Right cardiac atrium (tissue), 5 donors: ENCODE measurements at regions not wholly inside any gene's neighbourhood (a gene's known extent, or its start where the extent isn't known, plus 50 kb on each side); places are given as distances from the start of the nearest gene placed in this dataset.

Experiments used
- ATAC-seq, 2 donors: fragments of 200-7000 bp; cut with Tn5 transposase; one replicate each; pipeline versions ENCODE4 v1.8.0 to v1.9.1; 2020; ENCODE audit warnings: moderate library complexity in 2 of 2, mild to moderate bottlenecking in 1 of 2
- DNase-seq, 3 donors: peaks; one replicate each; pipeline ENCODE4 v3.0.0-alpha.2; 2020
- H3K27ac ChIP-seq: one replicate; pipeline ENCODE4 v1.5.1; 2013; ENCODE audit warnings: mild to moderate bottlenecking, low read length, control low read depth, moderate library complexity
- H3K27me3 ChIP-seq: one replicate; pipeline ENCODE4 v1.6.1; 2013; ENCODE audit not compliant: control insufficient read depth, insufficient read depth
- H3K4me1 ChIP-seq: one replicate; pipeline ENCODE4 v1.6.1; 2013; ENCODE audit warnings: low read length; ENCODE audit not compliant: control insufficient read depth, insufficient read depth
- H3K4me3 ChIP-seq: one replicate; pipeline ENCODE4 v1.5.1; 2013; ENCODE audit warnings: low read length, control low read depth
- H3K9me3 ChIP-seq: one replicate; pipeline ENCODE4 v1.6.1; 2013; ENCODE audit warnings: low read length; ENCODE audit not compliant: control insufficient read depth
- WGBS: extraction: QIAGEN DNeasy Blood & Tissue Kit; methylation state at CpG from one replicate; pipeline ENCODE4 v1.1.7; 2013; 5-methylcytosine and 5-hydroxymethylcytosine counted together
- intact Hi-C, 4 donors: fragments of 100-400 bp; cut with DNase I; formaldehyde crosslinking; loops; one replicate each; pipeline versions ENCODE4 v1.11.0 to v1.14.0; 2022 to 2023
- donor health status: healthy with polysubstance abuse.
- donor health status: DM: no; HTN: yes; CAD: no.
- donor health status: DM: no; HTN: no; CAD: no.
- donor health status: DM: no; HTN: yes; CAD: no; lungs with severe emphysema.
- donor health status: DM: yes; HTN: yes; CAD: no.

GRCh38 chr5:174324680-174325079, 279.2 kb downstream of the NSG2 start:
- Histone ChIP-seq H3K9me3 (no peaks in the 10 kb centered on the region), H3K4me3 (no peak overlapping the region), H3K27ac (no peak overlapping the region), H3K4me1 (no peaks in the 10 kb centered on the region), H3K27me3 (no peaks in the 10 kb centered on the region)
- 59% methylated on average over 3 of the region's 3 CpGs for WGBS
- ATAC-seq (no peak), DNase-seq (no peak)
- intact Hi-C loops = loop anchor here in 1 of 4 donors (10.0 kb wide), 1 partner anchor 470 kb away; no protein-coding TSS in a partner anchor

GRCh38 chr5:174325431-174325830, 279.9 kb downstream of the NSG2 start:
- Histone ChIP-seq H3K4me3 (no peak overlapping the region), H3K27ac (no peak overlapping the region), H3K27me3 (no peaks in the 10 kb centered on the region), H3K9me3 (no peaks in the 10 kb centered on the region), H3K4me1 (no peaks in the 10 kb centered on the region)
- WGBS = 69% methylated on average over 7 of the region's 7 CpGs
- intact Hi-C loops = loop anchor here in 1 of 4 donors (10.0 kb wide), 1 partner anchor 469 kb away; no protein-coding TSS in a partner anchor
- DNase-seq = no peak
- ATAC-seq = no peak

- DNase-seq (no peak), ATAC-seq (no peak)
- intact Hi-C loops = loop anchor here in 1 of 4 donors (10.0 kb wide), 1 partner anchor 469 kb away; no protein-coding TSS in a partner anchor
Measured at GRCh38 chr5:174325961-174326360, 280.5 kb downstream of the NSG2 start.

GRCh38 chr5:174326372-174326771, 280.9 kb downstream of the NSG2 start:
- intact Hi-C loops = loop anchor here in 1 of 4 donors (10.0 kb wide), 1 partner anchor 468 kb away; no protein-coding TSS in a partner anchor
- WGBS = 56% methylated on average over 3 of the region's 3 CpGs
- DNase-seq (no peak), ATAC-seq (no peak)
- no peak overlapping the region for H3K27ac ChIP-seq
- H3K4me3 ChIP-seq = no peak overlapping the region
- no peaks in the 10 kb centered on the region for H3K4me1 ChIP-seq
- H3K27me3 ChIP-seq = no peaks in the 10 kb centered on the region
- H3K9me3 ChIP-seq = no peaks in the 10 kb centered on the region

More at GRCh38 chr5:174325961-174326360, 280.5 kb downstream of the NSG2 start:
- Histone ChIP-seq H3K27me3 (no peaks in the 10 kb centered on the region), H3K4me1 (no peaks in the 10 kb centered on the region), H3K27ac (no peak overlapping the region), H3K4me3 (no peak overlapping the region), H3K9me3 (no peaks in the 10 kb centered on the region)
- 38% methylated on average over 6 of the region's 6 CpGs for WGBS

- peak; percentile 42 to 69 for ATAC-seq
- Histone ChIP-seq H3K4me3 (no peak overlapping the region), H3K9me3 (no peaks in the 10 kb centered on the region), H3K4me1 (no peaks in the 10 kb centered on the region), H3K27me3 (no peaks in the 10 kb centered on the region), H3K27ac (no peak overlapping the region)
- DNase-seq = peak; percentile 53 to 78 (median 66)
- 33% methylated on average over 10 of the region's 10 CpGs for WGBS
- intact Hi-C loops = loop anchor here in 1 of 4 donors (10.0 kb wide), 1 partner anchor 467 kb away; no protein-coding TSS in a partner anchor
Measured at GRCh38 chr5:174327317-174327864, 281.9 kb downstream of the NSG2 start.

- intact Hi-C loops = loop anchor here in 1 of 4 donors (10.0 kb wide), 1 partner anchor 467 kb away; no protein-coding TSS in a partner anchor
- H3K4me1 ChIP-seq = no peaks in the 10 kb centered on the region
- H3K9me3 ChIP-seq = no peaks in the 10 kb centered on the region
- no peak overlapping the region for H3K27ac ChIP-seq
- no peaks in the 10 kb centered on the region for H3K27me3 ChIP-seq
- H3K4me3 ChIP-seq = no peak overlapping the region
- 85% methylated on average over 9 of the region's 9 CpGs for WGBS
- no peak for ATAC-seq
- no peak for DNase-seq
Measured at GRCh38 chr5:174327896-174328295, 282.4 kb downstream of the NSG2 start.

GRCh38 chr5:174328631-174329299, 283.3 kb downstream of the NSG2 start:
- WGBS = 78% methylated on average over 13 of the region's 13 CpGs
- intact Hi-C loops = loop anchor here in 1 of 4 donors (10.0 kb wide), 1 partner anchor 466 kb away; no protein-coding TSS in a partner anchor
- no peak for ATAC-seq

GRCh38 chr5:174329738-174330137, 284.2 kb downstream of the NSG2 start:
- 62% methylated on average over 5 of the region's 5 CpGs for WGBS
- intact Hi-C loops = loop anchor here in 1 of 4 donors (10.0 kb wide), 1 partner anchor 465 kb away; no protein-coding TSS in a partner anchor
- H3K27me3 ChIP-seq = no peaks in the 10 kb centered on the region

More at GRCh38 chr5:174328631-174329299, 283.3 kb downstream of the NSG2 start:
- no peak overlapping the region for H3K27ac ChIP-seq
- no peak overlapping the region for H3K4me3 ChIP-seq
- no peak for DNase-seq
- H3K9me3 ChIP-seq = no peaks in the 10 kb centered on the region
- no peaks in the 10 kb centered on the region for H3K27me3 ChIP-seq
- H3K4me1 ChIP-seq = no peaks in the 10 kb centered on the region

GRCh38 chr5:174335682-174336364, 290.3 kb downstream of the NSG2 start:
- ATAC-seq (peak in 1 of 2 donors; percentile 26), DNase-seq (no peak)
- 72% methylated on average over 13 of the region's 13 CpGs for WGBS
- intact Hi-C loops = no loop called here
- Histone ChIP-seq H3K9me3 (no peaks in the 10 kb centered on the region), H3K4me3 (no peak overlapping the region), H3K4me1 (no peaks in the 10 kb centered on the region), H3K27me3 (no peaks in the 10 kb centered on the region), H3K27ac (no peak overlapping the region)

More at GRCh38 chr5:174329738-174330137, 284.2 kb downstream of the NSG2 start:
- ATAC-seq = no peak
- H3K27ac ChIP-seq = no peak overlapping the region
- no peaks in the 10 kb centered on the region for H3K9me3 ChIP-seq
- H3K4me3 ChIP-seq = no peak overlapping the region
- no peaks in the 10 kb centered on the region for H3K4me1 ChIP-seq
- DNase-seq = no peak

GRCh38 chr5:174336479-174336878, 291.0 kb downstream of the NSG2 start:
- WGBS = 67% methylated on average over 5 of the region's 5 CpGs
- intact Hi-C loops = no loop called here
- H3K27me3 ChIP-seq = no peaks in the 10 kb centered on the region

More at GRCh38 chr5:174336479-174336878, 291.0 kb downstream of the NSG2 start:
- Histone ChIP-seq H3K27ac (no peak overlapping the region), H3K4me1 (no peaks in the 10 kb centered on the region), H3K9me3 (no peaks in the 10 kb centered on the region), H3K4me3 (no peak overlapping the region)
- no peak for DNase-seq
- ATAC-seq = no peak
